DMS 273 (cell line): ENCODE measurements at regions not wholly inside any gene's neighbourhood (a gene's known extent, or its start where the extent isn't known, plus 50 kb on each side); places are given as distances from the start of the nearest gene placed in this dataset.

Source experiments
- DNase-seq: peaks from one replicate; lab custom pipeline; 2025; ENCODE audit not compliant: unreplicated experiment; lab: John Stamatoyannopoulos, UW

GRCh38 chr20:52592567-52592966 is 379.6 kb upstream of the TSHZ2 start:
- no peak for DNase-seq

GRCh38 chr20:52590100-52590499 is 382.1 kb upstream of the TSHZ2 start:
- no peak for DNase-seq

GRCh38 chr20:52589251-52589812 is 382.8 kb upstream of the TSHZ2 start:
- DNase-seq: no peak

- DNase-seq: no peak
Measured at GRCh38 chr20:52586660-52587059, 385.5 kb upstream of the TSHZ2 start.

- no peak for DNase-seq
Measured at GRCh38 chr20:52585333-52585732, 386.8 kb upstream of the TSHZ2 start.

GRCh38 chr20:52578559-52578958 is 387.0 kb upstream of the ZFP64 start:
- DNase-seq: no peak

- no peak for DNase-seq
Measured at GRCh38 chr20:52577696-52578095, 386.1 kb upstream of the ZFP64 start.

- DNase-seq: peak; percentile 11
Measured at GRCh38 chr20:52572687-52573086, 381.1 kb upstream of the ZFP64 start.

- no peak for DNase-seq
Measured at GRCh38 chr20:52569201-52569600, 377.6 kb upstream of the ZFP64 start.

GRCh38 chr20:52565614-52566013 is 374.0 kb upstream of the ZFP64 start:
- no peak for DNase-seq

GRCh38 chr20:52564594-52564993 is 373.0 kb upstream of the ZFP64 start:
- DNase-seq: no peak

- DNase-seq: no peak
Measured at GRCh38 chr20:52552181-52552872, 360.7 kb upstream of the ZFP64 start.

GRCh38 chr20:52542131-52542530 is 350.6 kb upstream of the ZFP64 start:
- DNase-seq: no peak

GRCh38 chr20:52540509-52540908 is 348.9 kb upstream of the ZFP64 start:
- DNase-seq: no peak

GRCh38 chr20:52539891-52540290 is 348.3 kb upstream of the ZFP64 start:
- DNase-seq: peak; percentile 13

GRCh38 chr20:52536841-52537400 is 345.3 kb upstream of the ZFP64 start:
- DNase-seq: no peak

GRCh38 chr20:52536040-52536439 is 344.5 kb upstream of the ZFP64 start:
- DNase-seq: no peak

GRCh38 chr20:52534616-52535015 is 343.0 kb upstream of the ZFP64 start:
- DNase-seq: no peak

GRCh38 chr20:52533401-52533800 is 341.8 kb upstream of the ZFP64 start:
- DNase-seq: no peak

GRCh38 chr20:52532674-52533073 is 341.1 kb upstream of the ZFP64 start:
- DNase-seq: no peak

GRCh38 chr20:52530571-52530970 is 339.0 kb upstream of the ZFP64 start:
- no peak for DNase-seq

GRCh38 chr20:52529826-52530225 is 338.2 kb upstream of the ZFP64 start:
- no peak for DNase-seq

- DNase-seq: no peak
Measured at GRCh38 chr20:52524861-52525260, 333.3 kb upstream of the ZFP64 start.
